ENCODE measurements at regions not wholly inside any gene's neighbourhood (a gene's known extent, or its start where the extent isn't known, plus 50 kb on each side); places are given as distances from the start of the nearest gene placed in this dataset.

DNA sequence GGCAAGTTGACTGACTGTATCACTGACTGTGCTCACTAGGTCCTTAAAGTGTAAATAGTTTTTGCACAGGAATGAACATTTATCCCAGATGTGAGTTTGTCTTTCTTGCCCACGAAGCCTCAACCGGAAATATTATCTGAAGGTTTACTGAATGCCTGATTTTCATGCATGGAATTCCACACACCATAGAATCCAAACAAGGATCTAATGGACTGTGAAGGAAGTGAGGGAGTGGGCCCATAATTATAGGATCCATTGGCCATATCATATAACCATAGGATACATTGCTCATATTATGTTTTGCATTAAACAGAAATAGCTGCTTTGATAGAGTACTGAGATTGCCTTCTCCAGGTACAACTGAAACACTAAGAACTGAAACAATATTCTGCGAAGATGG lies 1057.2 kb upstream of the EDIL3 start (continued):
- TF ChIP-seq, protein P1, sequence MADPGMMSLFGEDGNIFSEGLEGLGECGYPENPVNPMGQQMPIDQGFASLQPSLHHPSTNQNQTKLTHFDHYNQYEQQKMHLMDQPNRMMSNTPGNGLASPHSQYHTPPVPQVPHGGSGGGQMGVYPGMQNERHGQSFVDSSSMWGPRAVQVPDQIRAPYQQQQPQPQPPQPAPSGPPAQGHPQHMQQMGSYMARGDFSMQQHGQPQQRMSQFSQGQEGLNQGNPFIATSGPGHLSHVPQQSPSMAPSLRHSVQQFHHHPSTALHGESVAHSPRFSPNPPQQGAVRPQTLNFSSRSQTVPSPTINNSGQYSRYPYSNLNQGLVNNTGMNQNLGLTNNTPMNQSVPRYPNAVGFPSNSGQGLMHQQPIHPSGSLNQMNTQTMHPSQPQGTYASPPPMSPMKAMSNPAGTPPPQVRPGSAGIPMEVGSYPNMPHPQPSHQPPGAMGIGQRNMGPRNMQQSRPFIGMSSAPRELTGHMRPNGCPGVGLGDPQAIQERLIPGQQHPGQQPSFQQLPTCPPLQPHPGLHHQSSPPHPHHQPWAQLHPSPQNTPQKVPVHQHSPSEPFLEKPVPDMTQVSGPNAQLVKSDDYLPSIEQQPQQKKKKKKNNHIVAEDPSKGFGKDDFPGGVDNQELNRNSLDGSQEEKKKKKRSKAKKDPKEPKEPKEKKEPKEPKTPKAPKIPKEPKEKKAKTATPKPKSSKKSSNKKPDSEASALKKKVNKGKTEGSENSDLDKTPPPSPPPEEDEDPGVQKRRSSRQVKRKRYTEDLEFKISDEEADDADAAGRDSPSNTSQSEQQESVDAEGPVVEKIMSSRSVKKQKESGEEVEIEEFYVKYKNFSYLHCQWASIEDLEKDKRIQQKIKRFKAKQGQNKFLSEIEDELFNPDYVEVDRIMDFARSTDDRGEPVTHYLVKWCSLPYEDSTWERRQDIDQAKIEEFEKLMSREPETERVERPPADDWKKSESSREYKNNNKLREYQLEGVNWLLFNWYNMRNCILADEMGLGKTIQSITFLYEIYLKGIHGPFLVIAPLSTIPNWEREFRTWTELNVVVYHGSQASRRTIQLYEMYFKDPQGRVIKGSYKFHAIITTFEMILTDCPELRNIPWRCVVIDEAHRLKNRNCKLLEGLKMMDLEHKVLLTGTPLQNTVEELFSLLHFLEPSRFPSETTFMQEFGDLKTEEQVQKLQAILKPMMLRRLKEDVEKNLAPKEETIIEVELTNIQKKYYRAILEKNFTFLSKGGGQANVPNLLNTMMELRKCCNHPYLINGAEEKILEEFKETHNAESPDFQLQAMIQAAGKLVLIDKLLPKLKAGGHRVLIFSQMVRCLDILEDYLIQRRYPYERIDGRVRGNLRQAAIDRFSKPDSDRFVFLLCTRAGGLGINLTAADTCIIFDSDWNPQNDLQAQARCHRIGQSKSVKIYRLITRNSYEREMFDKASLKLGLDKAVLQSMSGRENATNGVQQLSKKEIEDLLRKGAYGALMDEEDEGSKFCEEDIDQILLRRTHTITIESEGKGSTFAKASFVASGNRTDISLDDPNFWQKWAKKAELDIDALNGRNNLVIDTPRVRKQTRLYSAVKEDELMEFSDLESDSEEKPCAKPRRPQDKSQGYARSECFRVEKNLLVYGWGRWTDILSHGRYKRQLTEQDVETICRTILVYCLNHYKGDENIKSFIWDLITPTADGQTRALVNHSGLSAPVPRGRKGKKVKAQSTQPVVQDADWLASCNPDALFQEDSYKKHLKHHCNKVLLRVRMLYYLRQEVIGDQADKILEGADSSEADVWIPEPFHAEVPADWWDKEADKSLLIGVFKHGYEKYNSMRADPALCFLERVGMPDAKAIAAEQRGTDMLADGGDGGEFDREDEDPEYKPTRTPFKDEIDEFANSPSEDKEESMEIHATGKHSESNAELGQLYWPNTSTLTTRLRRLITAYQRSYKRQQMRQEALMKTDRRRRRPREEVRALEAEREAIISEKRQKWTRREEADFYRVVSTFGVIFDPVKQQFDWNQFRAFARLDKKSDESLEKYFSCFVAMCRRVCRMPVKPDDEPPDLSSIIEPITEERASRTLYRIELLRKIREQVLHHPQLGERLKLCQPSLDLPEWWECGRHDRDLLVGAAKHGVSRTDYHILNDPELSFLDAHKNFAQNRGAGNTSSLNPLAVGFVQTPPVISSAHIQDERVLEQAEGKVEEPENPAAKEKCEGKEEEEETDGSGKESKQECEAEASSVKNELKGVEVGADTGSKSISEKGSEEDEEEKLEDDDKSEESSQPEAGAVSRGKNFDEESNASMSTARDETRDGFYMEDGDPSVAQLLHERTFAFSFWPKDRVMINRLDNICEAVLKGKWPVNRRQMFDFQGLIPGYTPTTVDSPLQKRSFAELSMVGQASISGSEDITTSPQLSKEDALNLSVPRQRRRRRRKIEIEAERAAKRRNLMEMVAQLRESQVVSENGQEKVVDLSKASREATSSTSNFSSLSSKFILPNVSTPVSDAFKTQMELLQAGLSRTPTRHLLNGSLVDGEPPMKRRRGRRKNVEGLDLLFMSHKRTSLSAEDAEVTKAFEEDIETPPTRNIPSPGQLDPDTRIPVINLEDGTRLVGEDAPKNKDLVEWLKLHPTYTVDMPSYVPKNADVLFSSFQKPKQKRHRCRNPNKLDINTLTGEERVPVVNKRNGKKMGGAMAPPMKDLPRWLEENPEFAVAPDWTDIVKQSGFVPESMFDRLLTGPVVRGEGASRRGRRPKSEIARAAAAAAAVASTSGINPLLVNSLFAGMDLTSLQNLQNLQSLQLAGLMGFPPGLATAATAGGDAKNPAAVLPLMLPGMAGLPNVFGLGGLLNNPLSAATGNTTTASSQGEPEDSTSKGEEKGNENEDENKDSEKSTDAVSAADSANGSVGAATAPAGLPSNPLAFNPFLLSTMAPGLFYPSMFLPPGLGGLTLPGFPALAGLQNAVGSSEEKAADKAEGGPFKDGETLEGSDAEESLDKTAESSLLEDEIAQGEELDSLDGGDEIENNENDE (IDR thresholded peaks at IDR 0.05; ENCODE audit: insufficient replicate concordance, low read length): no peak
- TF ChIP-seq SIRT6 (IDR thresholded peaks at IDR 0.05; ENCODE audit: low read length) (no peak), JUN (IDR thresholded peaks at IDR 0.05; ENCODE audit: low read depth, low read length) (no peak), NANOG (IDR thresholded peaks at IDR 0.05; ENCODE audit: insufficient read depth, low read depth, low read length, poor library complexity, severe bottlenecking) (no peak)

Data from H1 (cell line).